CD4-positive, CD25-positive, alpha-beta regulatory T cell (primary cell): ENCODE measurements at regions not wholly inside any gene's neighbourhood (a gene's known extent, or its start where the extent isn't known, plus 50 kb on each side); places are given as distances from the start of the nearest gene placed in this dataset.

Source experiments
- ATAC-seq, 2 donors: fragments of 150-1000 bp; cut with Tn5 transposase; one replicate each; pipeline ENCODE4 v1.10.0; 2021; ENCODE audit warnings: low read depth in 2 of 2, moderate number of reproducible peaks in 2 of 2, moderate library complexity in 1 of 2
- DNase-seq, 3 donors: peaks; one replicate each; pipeline versions ENCODE4 v3.0.0 to v3.0.0-alpha.2; 2012 to 2022; ENCODE audit warnings: mixed read lengths in 1 of 3
- H3K27ac ChIP-seq: one replicate; pipeline ENCODE4 v1.7.0; 2013; ENCODE audit warnings: mild to moderate bottlenecking, low read length; ENCODE audit not compliant: insufficient read depth, poor library complexity, severe bottlenecking
- H3K27me3 ChIP-seq: one replicate; pipeline ENCODE4 v1.7.0; 2013; ENCODE audit warnings: low read length; ENCODE audit not compliant: control insufficient read depth, insufficient read depth
- H3K36me3 ChIP-seq: one replicate; pipeline ENCODE4 v1.7.0; 2013; ENCODE audit warnings: mild to moderate bottlenecking, low read length, moderate library complexity; ENCODE audit not compliant: control insufficient read depth, insufficient read depth
- H3K4me1 ChIP-seq: 2 replicates; pipeline ENCODE4 v1.7.0; 2013; ENCODE audit warnings: mild to moderate bottlenecking, low read length; ENCODE audit not compliant: insufficient read depth, control insufficient read depth, poor library complexity, severe bottlenecking
- H3K4me3 ChIP-seq: one replicate; pipeline ENCODE4 v1.7.0; 2013; ENCODE audit warnings: low read depth, mild to moderate bottlenecking, low read length, moderate library complexity
- H3K9me3 ChIP-seq, 2 experiments: 1 replicate in 1 of 2; 2 replicates in 1 of 2; pipeline ENCODE4 v1.7.0; 2013; ENCODE audit warnings: low read length in 2 of 2, mild to moderate bottlenecking in 1 of 2, moderate library complexity in 1 of 2; ENCODE audit not compliant: control insufficient read depth in 2 of 2
- H3K27ac Mint-ChIP-seq, 3 donors: one replicate each; pipeline ENCODE4 v1.8.0; 2020 to 2022; ENCODE audit warnings: mild to moderate bottlenecking in 3 of 3, mixed read lengths in 3 of 3, moderate library complexity in 2 of 3
- H3K27me3 Mint-ChIP-seq: one replicate; pipeline ENCODE4 v1.8.0; 2022; ENCODE audit warnings: mild to moderate bottlenecking, mixed read lengths
- H3K36me3 Mint-ChIP-seq: one replicate; pipeline ENCODE4 v1.8.0; 2020; ENCODE audit warnings: mixed read lengths
- H3K4me1 Mint-ChIP-seq, 4 donors: one replicate each; pipeline ENCODE4 v1.8.0; 2020 to 2022; ENCODE audit warnings: mixed read lengths in 4 of 4, mild to moderate bottlenecking in 1 of 4
- H3K4me3 Mint-ChIP-seq, 4 donors: one replicate each; pipeline ENCODE4 v1.8.0; 2020 to 2022; ENCODE audit warnings: mild to moderate bottlenecking in 4 of 4, mixed read lengths in 4 of 4, moderate library complexity in 3 of 4
- H3K9me3 Mint-ChIP-seq, 7 donors: one replicate each; pipeline ENCODE4 v1.8.0; 2020 to 2022; ENCODE audit warnings: mixed read lengths in 7 of 7, mild to moderate bottlenecking in 3 of 7, moderate library complexity in 2 of 7

DNA sequence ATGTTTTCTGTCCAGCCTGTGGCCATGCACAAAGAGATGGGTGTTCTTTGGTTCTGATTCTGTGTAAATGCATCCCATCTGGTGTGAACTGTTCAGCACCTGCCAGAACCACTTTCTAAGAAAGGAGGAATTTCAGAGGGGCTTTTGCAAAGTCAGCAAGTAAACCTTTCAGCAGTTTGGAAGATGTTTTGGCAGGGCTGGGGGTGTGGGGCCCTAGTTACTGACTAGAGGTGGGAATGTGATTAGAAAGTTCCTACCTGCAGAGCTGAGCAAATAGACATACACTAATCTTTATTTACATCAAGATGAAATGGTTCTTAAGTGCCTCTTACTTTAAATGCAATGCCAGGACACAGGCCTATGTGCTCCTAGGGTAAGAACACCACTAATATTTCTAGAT, 378.1 kb upstream of the USP24 start:
- Histone ChIP-seq H3K9me3 (no peaks in the 10 kb centered on the region), H3K27ac (no peak overlapping the region), H3K36me3 (no peaks in the 10 kb centered on the region), H3K4me1 (no peaks in the 10 kb centered on the region), H3K4me3 (no peak overlapping the region), H3K27me3 (no peaks in the 10 kb centered on the region)
- DNase-seq (no peak), ATAC-seq (no peak)
- peaks cover 4% of the 10 kb centered on the region for H3K27me3 Mint-ChIP-seq
- H3K4me3 Mint-ChIP-seq: no peak overlapping the region
- H3K27ac Mint-ChIP-seq: no peak overlapping the region
- no peaks in the 10 kb centered on the region for H3K36me3 Mint-ChIP-seq
- peaks cover 0 to 10% (median 5%) of the 10 kb centered on the region in 7 donors for H3K9me3 Mint-ChIP-seq
- no peaks in the 10 kb centered on the region for H3K4me1 Mint-ChIP-seq

DNA sequence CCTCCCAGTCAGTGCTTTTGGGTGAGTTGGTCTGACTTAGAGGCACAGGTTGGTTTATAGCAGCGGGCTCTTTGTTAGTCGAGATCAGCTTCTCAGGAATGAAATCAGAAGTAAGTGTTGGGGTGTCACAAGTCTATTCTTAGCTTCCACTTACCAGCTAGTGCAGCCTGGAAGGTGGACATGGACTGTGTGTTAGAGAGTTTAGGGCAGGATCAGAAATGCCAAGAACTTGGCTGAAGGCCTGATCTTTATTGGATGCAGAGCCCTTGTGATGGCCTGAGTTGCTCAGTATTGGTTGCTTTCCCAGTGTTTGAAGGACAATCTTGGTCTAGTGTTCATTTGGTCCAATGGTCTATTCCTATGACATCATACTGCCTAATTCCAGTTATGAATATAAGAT, 377.0 kb upstream of the USP24 start:
- Histone ChIP-seq H3K4me3 (no peak overlapping the region), H3K9me3 (no peaks in the 10 kb centered on the region), H3K27ac (no peak overlapping the region), H3K4me1 (no peaks in the 10 kb centered on the region), H3K36me3 (no peaks in the 10 kb centered on the region), H3K27me3 (no peaks in the 10 kb centered on the region)
- Mint-ChIP-seq H3K36me3 (no peaks in the 10 kb centered on the region), H3K27me3 (peaks cover 4% of the 10 kb centered on the region), H3K4me1 (no peaks in the 10 kb centered on the region), H3K9me3 (peaks cover 0 to 7% (median 3%) of the 10 kb centered on the region in 7 donors), H3K27ac (no peak overlapping the region), H3K4me3 (no peak overlapping the region)
- no peak for DNase-seq
- no peak for ATAC-seq

DNA sequence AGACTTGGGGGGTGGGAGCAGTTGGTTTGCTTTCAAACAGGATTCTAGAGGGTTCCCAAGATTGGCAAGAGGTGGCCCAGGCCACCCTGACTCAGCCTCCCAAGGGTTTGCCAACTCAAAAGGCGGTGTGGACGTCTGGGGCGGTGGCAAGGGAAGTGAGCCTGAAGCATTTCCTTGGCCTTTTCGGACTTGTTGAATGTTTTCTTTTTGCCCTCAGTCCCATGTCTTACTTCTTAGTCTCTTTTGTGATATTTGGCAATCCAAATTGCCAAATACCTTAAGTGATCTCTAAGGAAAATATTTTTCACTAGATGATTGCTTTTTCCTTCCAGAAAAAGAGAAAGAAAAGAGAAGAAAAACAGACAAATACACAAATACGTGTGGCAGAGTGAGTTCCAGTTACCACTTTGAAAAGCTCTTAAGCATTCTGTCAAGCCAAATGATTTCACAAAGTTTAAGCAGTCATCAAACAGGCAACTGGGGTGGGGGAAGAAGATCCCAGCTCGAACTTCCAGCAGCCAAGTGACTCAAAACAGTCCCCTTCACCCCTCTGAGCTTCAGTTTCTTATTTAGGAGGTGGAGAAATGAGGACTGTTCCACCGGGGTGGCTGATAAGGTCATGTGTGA, 374.6 kb upstream of the USP24 start:
- Histone ChIP-seq H3K36me3 (no peaks in the 10 kb centered on the region), H3K27ac (no peak overlapping the region), H3K4me3 (no peak overlapping the region), H3K9me3 (no peaks in the 10 kb centered on the region), H3K4me1 (no peaks in the 10 kb centered on the region), H3K27me3 (no peaks in the 10 kb centered on the region)
- no peak overlapping the region for H3K27ac Mint-ChIP-seq
- no peak for ATAC-seq
- no peak for DNase-seq
- H3K9me3 Mint-ChIP-seq: peaks cover 0 to 3% (median 0%) of the 10 kb centered on the region in 7 donors
- H3K4me1 Mint-ChIP-seq: no peaks in the 10 kb centered on the region
- no peak overlapping the region for H3K4me3 Mint-ChIP-seq
- no peaks in the 10 kb centered on the region for H3K36me3 Mint-ChIP-seq
- H3K27me3 Mint-ChIP-seq: peaks cover 4% of the 10 kb centered on the region

DNA sequence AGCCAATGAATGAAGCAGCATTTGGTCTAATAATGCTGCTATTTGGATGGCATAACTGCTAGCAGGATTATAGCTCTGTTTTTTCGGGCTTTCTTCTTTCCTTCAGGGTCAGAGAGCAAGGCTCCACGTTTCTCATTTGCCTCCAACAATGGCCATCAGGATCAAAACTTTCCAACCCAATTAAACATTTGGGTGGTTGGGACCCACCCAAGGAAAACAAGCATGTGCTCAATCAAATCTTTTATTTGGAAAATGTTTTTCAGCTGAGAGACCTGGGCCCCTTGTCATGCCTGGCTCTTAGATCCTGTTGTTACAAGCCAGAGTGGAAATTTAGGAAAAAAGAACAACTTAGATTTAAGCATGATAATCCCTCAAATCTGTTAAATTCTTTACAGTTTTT, 373.1 kb upstream of the USP24 start:
- DNase-seq: no peak
- Histone ChIP-seq H3K9me3 (no peaks in the 10 kb centered on the region), H3K4me1 (no peaks in the 10 kb centered on the region), H3K27ac (no peak overlapping the region), H3K27me3 (no peaks in the 10 kb centered on the region), H3K36me3 (no peaks in the 10 kb centered on the region), H3K4me3 (no peak overlapping the region)
- Mint-ChIP-seq H3K27ac (no peak overlapping the region), H3K4me1 (no peaks in the 10 kb centered on the region), H3K4me3 (no peak overlapping the region), H3K36me3 (no peaks in the 10 kb centered on the region), H3K27me3 (peaks cover 4% of the 10 kb centered on the region), H3K9me3 (peaks cover 0 to 2% (median 0%) of the 10 kb centered on the region in 7 donors)
- no peak for ATAC-seq

DNA sequence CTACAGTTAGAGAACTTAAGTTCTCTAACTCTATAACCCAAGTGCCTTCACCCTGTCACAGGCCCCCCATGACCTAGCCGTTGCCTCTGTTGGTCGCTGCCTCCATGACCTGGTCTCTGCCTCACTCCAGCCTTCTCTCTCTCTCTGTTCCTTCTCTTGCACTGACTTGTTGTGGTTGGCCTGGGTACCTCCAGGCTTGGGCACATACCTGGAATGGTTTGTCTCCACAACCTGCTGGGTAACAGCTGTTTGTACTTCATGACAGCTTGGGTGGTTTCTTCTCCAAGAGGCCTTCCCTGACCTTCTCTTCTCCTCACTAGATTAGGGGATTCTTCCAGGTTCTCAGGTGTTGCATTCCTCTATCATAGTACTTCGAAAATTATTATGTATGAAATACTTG, 371.6 kb upstream of the USP24 start:
- H3K27me3 Mint-ChIP-seq: peaks cover 8% of the 10 kb centered on the region
- Histone ChIP-seq H3K27ac (no peak overlapping the region), H3K36me3 (no peaks in the 10 kb centered on the region), H3K4me1 (no peaks in the 10 kb centered on the region), H3K9me3 (no peaks in the 10 kb centered on the region), H3K27me3 (no peaks in the 10 kb centered on the region), H3K4me3 (no peak overlapping the region)
- ATAC-seq (no peak), DNase-seq (no peak)
- H3K4me3 Mint-ChIP-seq: no peak overlapping the region
- H3K9me3 Mint-ChIP-seq: peaks cover 0 to 3% (median 0%) of the 10 kb centered on the region in 7 donors
- no peaks in the 10 kb centered on the region for H3K36me3 Mint-ChIP-seq
- H3K27ac Mint-ChIP-seq: no peak overlapping the region
- H3K4me1 Mint-ChIP-seq: no peaks in the 10 kb centered on the region

DNA sequence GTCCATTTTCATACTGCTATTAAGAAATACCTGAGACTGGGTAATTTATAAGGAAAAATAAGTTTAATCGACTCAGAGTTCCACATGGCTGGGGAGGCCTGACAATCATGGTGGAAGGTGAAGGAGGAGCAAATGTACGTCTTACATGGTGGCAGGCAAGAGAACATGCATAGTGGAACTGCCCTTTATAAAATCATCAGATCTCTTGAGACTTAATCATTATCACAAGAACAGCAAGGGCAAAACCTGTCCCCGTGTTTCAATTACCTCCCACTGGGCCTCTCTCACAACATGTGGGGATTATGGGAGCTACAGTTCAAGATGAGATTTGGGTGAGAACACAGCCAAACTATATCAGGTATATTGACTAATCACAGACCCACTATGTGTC, 370.2 kb upstream of the USP24 start:
- no peaks in the 10 kb centered on the region for H3K4me1 Mint-ChIP-seq
- no peaks in the 10 kb centered on the region for H3K36me3 Mint-ChIP-seq
- Histone ChIP-seq H3K27ac (no peak overlapping the region), H3K9me3 (no peaks in the 10 kb centered on the region), H3K36me3 (no peaks in the 10 kb centered on the region), H3K27me3 (no peaks in the 10 kb centered on the region), H3K4me1 (no peaks in the 10 kb centered on the region), H3K4me3 (no peak overlapping the region)
- no peak overlapping the region for H3K4me3 Mint-ChIP-seq
- H3K27ac Mint-ChIP-seq: no peak overlapping the region
- DNase-seq (no peak), ATAC-seq (no peak)
- peaks cover 0 to 2% (median 0%) of the 10 kb centered on the region in 7 donors for H3K9me3 Mint-ChIP-seq
- H3K27me3 Mint-ChIP-seq: peaks cover 5% of the 10 kb centered on the region

DNA sequence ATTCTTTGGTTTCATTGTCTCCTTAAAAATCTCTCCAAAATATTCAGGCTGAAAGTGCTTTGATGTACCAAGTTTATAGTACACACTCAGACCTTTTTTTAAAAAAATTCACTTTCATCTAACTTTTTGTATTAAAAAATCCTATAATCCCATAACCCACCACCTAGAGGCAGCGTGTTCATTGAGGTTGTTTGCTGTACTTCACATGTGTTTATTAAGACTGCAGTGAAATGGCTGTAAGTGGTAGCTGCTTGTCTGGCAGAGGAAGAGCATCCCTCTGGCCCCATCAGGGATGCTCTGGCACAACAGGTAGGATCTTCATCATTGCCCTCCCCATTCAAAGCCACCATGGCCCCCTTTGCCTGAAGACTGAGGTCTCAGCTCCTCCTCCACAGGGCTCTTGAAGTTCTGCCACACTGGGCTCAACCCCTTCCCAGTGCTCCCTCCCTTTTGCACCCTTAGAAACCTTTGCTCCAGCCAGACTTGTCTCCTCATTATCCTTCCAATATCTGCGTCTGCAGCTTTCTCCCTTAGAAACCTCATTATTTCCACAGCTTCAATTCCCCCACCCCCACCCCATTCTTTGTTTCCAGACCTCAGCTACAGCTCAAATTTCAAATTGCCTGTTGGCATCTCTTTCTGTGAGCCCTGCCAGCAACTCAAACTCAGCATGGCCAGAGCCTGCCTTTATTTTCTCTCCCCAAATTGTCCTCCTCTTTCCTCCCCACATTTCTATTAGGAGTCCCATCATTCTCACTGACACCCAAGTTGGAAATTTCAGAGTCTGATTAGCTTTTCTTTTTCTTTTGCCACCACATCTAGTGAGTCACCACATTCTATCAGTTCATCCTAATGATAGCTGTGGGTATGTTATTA, 369.6 kb upstream of the USP24 start:
- Mint-ChIP-seq H3K9me3 (peaks cover 0 to 2% (median 0%) of the 10 kb centered on the region in 7 donors), H3K27ac (no peak overlapping the region), H3K27me3 (peaks cover 4% of the 10 kb centered on the region), H3K4me3 (no peak overlapping the region), H3K4me1 (no peaks in the 10 kb centered on the region), H3K36me3 (no peaks in the 10 kb centered on the region)
- no peaks in the 10 kb centered on the region for H3K36me3 ChIP-seq
- no peak for DNase-seq
- H3K4me3 ChIP-seq: no peak overlapping the region
- no peaks in the 10 kb centered on the region for H3K27me3 ChIP-seq
- no peak for ATAC-seq
- H3K9me3 ChIP-seq: no peaks in the 10 kb centered on the region
- no peaks in the 10 kb centered on the region for H3K4me1 ChIP-seq
- no peak overlapping the region for H3K27ac ChIP-seq

DNA sequence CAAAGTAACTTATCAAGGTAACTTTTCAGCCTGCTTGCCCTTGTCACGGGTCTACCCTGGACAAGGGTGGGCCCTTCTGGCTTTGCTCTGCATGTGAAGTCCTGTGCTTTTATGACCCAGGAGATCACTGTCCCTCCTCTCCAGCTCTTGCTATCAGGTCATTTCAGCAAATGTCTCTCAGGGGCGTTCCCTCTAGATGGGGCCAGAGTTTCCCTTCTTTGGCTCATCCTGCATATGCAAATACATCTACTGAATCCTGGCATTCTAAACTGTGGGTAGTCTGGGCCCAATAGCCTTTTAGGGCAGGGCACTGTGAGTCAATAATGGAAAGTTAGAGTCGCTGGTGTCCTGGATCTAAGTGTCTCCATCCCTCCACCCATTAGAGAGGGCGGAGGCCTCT, 366.9 kb upstream of the USP24 start:
- DNase-seq (no peak), ATAC-seq (no peak)
- Mint-ChIP-seq H3K4me1 (no peaks in the 10 kb centered on the region), H3K4me3 (no peak overlapping the region), H3K27me3 (peaks cover 4% of the 10 kb centered on the region), H3K36me3 (no peaks in the 10 kb centered on the region), H3K9me3 (peaks cover 0 to 2% (median 0%) of the 10 kb centered on the region in 7 donors), H3K27ac (no peak overlapping the region)
- Histone ChIP-seq H3K9me3 (no peaks in the 10 kb centered on the region), H3K27me3 (no peaks in the 10 kb centered on the region), H3K27ac (no peak overlapping the region), H3K4me3 (no peak overlapping the region), H3K36me3 (no peaks in the 10 kb centered on the region), H3K4me1 (no peaks in the 10 kb centered on the region)
